NCI-H1930 (cell line): ENCODE measurements at regions not wholly inside any gene's neighbourhood (a gene's known extent, or its start where the extent isn't known, plus 50 kb on each side); places are given as distances from the start of the nearest gene placed in this dataset.

Experiments
- DNase-seq, 2 experiments: peaks; one replicate each; lab custom pipeline; 2025; lab: John Stamatoyannopoulos, UW

DNA sequence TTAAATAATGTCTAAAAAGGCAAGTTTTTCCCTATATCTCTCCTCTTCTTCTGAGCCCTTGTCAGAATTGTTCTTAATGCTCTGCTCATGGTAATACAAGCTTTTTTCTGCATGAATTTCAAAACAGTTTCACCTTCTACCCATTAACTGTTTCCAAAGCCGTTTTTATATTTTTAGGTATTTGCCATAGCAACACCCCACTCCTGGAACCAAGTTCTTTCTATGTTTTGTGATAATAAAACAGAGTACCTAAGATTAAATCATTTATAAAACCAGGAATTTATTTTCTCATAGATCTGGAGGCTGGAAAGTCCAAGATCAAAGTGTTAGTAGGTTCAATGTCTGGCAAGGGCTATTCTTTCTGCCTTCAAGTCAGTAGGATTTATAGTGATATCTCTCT lies 497.4 kb downstream of the ETS1 start:
- DNase-seq: no peak

GRCh38 chr11:128086794-128087193 lies 500.6 kb downstream of the ETS1 start:
- DNase-seq: no peak

DNA sequence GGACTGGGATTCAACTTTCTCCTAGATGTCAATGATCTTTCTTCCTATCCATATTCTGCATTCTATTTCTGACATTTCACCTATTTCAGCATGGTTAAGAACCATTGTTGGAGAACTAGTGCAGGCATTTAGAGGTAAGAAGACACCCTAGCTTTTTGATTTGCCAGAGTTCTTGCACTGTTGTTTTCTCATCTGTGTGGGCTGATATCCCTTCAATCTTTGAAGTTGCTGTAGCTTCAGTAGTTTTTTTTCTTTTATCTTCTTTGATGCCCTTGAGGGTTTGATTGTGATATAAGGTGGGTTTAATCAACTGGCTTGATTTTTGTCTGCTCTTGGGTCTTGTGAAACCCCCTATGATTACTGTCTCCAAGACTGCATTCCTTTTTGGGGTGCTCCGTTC lies 502.1 kb downstream of the ETS1 start:
- DNase-seq: no peak

DNA sequence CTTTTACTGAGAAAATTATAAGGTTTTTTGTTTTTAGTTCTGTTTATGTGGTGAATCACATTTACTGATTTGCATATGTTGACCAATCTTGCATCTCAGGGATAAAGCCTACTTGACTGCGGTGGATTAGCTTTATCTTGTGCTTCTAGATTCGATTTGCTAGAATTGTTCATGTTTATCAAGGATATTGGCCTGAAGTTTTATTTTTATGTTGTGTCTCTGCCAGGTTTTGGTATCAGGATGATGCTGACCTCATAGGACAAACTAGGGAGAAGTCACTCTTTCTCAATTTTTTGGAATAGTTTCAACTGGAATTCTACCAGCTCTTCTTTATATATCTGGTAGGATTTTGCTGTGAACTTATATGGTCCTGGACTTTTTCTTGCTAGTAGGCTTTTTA lies 504.8 kb downstream of the ETS1 start:
- DNase-seq: no peak

- DNase-seq: no peak
Measured at GRCh38 chr11:128069665-128070064, 517.7 kb downstream of the ETS1 start.

DNA sequence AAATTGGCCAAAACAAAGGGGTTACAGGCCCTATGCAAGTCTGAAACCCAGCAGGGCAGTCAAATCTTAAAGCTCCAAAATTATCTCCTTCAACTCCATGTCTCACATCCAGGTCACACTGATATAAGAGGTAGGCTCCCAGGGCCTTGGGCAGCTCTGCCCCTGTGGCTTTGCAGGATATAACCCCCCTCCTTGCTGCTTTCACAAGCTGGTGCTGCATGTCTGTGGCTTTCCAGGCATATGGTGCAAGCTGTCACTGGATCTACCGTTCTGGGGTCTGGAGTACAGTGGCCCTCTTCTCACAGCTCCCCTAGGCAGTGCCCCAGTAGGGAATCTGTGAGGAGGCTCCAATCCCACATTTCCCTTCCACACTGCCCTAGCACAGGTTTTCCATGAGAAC lies 519.6 kb downstream of the ETS1 start:
- no peak for DNase-seq

GRCh38 chr11:128066399-128066798 lies 521.0 kb downstream of the ETS1 start:
- DNase-seq: no peak

- no peak for DNase-seq
Measured at GRCh38 chr11:128061281-128061871, 526.0 kb downstream of the ETS1 start.

GRCh38 chr11:128058580-128059208 lies 528.7 kb downstream of the ETS1 start:
- DNase-seq: no peak

GRCh38 chr11:128057786-128058395 lies 529.5 kb downstream of the ETS1 start:
- no peak for DNase-seq

DNA sequence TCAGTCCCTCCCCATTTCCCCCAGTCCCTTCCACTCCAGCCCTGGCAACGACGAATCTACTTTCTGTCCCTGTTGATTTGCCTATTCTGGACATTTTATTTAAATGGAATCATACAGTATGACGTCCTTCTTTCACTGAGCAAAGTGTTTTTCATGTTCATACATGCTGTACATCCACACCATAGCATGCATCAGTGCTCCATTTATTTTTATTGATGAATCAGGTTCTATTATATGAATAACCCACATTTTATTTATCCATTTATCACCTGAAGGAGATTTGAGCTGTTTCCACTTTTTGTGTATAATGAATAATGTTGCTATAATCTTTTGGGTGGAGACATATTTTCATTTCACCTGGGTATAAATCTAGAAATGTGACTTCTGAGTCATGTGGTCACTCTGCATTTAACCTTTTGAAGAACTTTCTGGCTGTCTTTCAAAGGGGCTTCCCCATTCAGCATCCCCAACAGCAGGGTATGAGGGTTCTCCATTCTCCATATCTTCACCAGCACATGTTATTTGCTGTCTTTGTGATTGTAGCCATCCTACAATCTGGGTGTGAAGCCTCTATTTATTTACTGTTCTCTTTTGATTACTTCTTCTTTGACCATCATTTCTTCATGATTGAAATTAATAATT lies 531.7 kb downstream of the ETS1 start:
- DNase-seq: no peak

- DNase-seq: no peak
Measured at GRCh38 chr11:128053981-128054931, 533.1 kb downstream of the ETS1 start.

DNA sequence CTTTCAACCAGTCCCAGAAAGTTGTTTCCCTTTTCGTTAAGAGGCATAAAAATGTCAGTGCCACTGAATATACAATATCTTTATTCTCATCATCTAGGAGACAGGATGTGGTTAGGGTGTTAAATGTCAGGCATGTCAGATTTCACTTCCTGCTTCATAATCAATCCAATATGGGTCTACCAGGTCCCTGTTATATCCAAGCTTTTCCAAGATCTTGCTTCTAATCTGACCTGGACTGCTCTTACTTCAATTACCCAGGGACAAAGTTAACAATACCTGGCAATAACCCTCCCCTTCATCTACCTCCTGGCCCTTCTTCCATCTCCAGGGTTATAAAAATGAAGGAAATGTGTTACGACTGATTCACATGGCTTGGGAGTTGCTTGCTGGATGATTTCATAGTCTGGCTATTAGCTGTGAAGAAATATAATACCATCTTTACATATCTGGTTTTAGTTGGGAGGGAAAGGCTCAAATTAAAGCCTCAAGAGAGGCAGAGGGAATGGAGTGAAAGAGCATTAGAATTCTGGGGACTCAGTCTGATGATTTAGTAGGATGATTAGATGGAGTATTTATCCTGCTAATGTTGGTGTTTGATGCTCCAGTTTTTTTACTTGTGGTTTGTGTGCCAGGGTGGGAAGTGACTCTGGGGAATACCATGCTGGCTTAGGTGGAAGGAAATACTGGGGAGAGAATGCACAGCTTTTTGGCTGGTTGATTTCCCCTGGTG lies 534.3 kb downstream of the ETS1 start:
- DNase-seq: no peak

GRCh38 chr11:128048121-128048520 lies 539.2 kb downstream of the ETS1 start:
- DNase-seq: no peak

DNA sequence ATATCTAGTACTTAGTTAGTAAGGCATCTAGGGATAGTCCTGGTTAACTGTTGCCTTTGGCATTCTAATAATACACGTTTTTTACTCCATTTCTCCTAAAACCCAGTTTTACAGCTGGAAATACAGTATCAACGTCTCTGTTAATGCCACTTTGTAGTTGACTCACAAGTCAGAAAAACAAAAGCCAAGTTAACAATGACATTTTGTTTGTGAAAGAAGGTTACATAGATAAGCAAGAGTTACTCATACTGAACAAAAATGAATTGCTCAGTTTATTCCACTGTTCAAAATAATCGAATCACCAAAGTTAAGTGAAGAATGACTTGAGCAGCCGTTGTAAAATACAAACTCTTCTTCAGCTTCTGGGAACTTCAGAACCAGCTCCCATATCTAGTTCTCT lies 540.3 kb downstream of the ETS1 start:
- no peak for DNase-seq

DNA sequence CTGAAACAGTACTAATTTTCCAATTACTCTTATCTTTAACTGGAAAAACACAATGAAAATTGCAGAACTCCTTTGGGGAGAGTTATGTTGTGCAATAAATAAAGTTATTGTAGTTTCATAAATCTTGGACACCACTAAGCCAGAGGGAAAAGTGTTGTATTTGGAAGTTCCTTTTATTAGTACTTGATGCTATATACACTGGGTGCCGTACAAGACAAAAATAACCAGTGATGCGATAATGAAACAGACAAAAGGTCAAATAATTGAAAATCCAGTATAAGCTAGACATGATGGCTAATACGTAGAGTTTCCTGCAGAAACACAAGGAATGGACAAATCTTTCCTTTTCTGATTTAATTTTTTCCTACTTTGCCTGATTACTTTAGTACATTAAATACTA lies 541.1 kb downstream of the ETS1 start:
- DNase-seq: no peak

DNA sequence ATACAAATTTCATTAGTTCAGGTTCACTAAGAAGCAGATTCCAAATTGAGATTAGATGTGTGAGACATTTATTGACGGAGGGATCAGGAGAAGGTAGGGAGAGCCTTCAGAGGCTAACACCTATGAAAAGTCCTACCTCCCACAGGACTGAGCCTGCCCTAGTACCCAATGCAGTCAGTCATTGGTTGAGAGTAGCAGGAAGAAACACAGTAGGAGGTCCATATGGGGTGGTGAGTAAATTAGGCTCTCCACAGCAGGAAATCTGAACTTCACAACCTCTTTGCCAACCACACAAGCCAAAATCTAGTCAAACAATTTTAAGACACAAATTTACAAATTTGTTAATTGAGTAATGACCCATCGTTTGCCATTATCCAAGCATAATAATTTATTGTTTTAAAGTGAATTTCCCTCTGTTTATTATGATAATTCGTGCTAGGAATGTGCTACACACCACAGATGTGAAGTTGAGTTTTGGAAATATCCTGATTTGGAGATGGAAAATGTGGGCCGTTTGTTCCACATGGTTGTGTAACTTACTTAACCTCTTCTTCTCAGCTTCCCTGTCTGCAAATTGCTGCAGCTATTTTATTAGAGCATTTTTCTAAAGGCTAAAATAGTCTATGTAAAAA lies 542.1 kb downstream of the ETS1 start:
- no peak for DNase-seq

DNA sequence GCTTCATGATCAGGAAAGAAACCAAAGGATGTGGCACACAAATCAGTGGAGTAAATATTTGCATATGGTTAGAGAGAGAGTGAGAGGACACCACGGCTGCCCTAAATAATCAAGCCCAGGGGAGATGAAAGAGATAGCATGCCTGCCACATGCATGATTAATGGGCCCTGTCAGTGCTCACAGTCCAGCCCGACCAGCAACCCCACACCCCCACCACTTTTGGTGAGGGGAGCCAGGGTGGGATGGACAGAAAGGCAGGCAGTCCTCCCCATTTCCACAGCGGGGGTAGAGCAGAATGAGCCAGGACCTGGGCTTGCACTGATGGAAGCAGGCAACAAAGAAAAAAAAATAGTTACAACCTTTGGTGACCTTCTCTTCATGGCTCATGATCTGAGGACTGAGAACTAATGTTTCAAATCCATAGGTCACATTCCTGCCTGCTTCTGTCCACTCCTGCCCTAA lies 545.0 kb downstream of the ETS1 start:
- no peak for DNase-seq

DNA sequence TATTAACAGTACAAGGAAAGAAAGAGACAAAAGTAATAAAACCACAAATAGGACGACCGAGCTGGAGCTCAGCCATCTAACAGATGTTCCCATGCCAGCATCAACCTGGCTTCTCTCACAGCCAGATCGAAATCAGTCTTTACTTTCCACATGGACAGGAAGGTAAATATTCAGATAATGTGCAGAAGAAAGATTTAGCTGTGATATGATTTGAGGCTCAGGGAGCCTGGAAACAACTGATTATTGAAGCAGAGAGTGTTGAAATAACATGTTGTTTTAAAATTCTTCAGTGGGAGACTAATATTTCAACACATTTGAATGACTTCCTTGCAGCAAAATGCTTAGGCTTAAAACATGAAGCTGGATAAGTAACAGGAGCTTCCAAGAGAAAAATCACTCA lies 546.8 kb downstream of the ETS1 start:
- no peak for DNase-seq

GRCh38 chr11:128039140-128040021 lies 548.0 kb downstream of the ETS1 start:
- no peak for DNase-seq
